HepG2 (cell line): ENCODE measurements at regions not wholly inside any gene's neighbourhood (a gene's known extent, or its start where the extent isn't known, plus 50 kb on each side); places are given as distances from the start of the nearest gene placed in this dataset.

Experiments
- ATAC-seq: fragments of 200-7000 bp; cut with Tn5 transposase; 3 replicates; pipeline ENCODE4 v1.9.1; 2020; ENCODE audit warnings: mild to moderate bottlenecking, moderate library complexity
- BruUV-seq: library from RNA; stranded (reverse); fragments of 400-500 nt; replicated peaks from 2 replicates; lab custom pipeline; 2021; lab: Mats Ljungman, UMichigan
- CTCF ChIA-PET: fragments of 300-600 bp; formaldehyde crosslinking; extraction: SDS; loops from one replicate; lab custom pipeline; 2021; ENCODE audit warnings: low total read pairs, inconsistent platforms, low intra/inter-chr PET ratio; lab: Yijun Ruan, JAX
- POLR2A ChIA-PET: fragments of 350-600 bp; sonication (Branson Sonifier 250); formaldehyde crosslinking; loops from one replicate; lab custom pipeline; 2020; ENCODE audit warnings: antibody characterized with exemption, inconsistent platforms; lab: Yijun Ruan, JAX
- DNase-seq: peaks from one replicate; pipeline ENCODE4 v3.0.0-alpha.2; 2015; ENCODE audit warnings: low spot score
- FAIRE-seq: peaks from 3 replicates; lab custom pipeline; 2011; peaks lifted over from hg19 to GRCh38; lab: Jason Lieb, UNC
- H2AFZ ChIP-seq: one replicate; pipeline ENCODE4 v1.6.1; 2011; ENCODE audit warnings: low read length, inconsistent platforms
- H3K27ac ChIP-seq: fragments of 300-600 bp; 3 replicates; pipeline ENCODE4 v1.8.0; 2011; ENCODE audit warnings: mixed run types, mild to moderate bottlenecking, mixed read lengths, low read length, inconsistent platforms; ENCODE audit not compliant: insufficient read depth; ENCODE audit errors: extremely low read length
- H3K27me3 ChIP-seq, 2 experiments: fragments of 200-600 bp in 1 of 2; 2 replicates in 1 of 2; 3 replicates in 1 of 2; pipeline versions ENCODE4 v1.6.0 to v1.8.0; 2011; ENCODE audit warnings: low read length in 2 of 2, mild to moderate bottlenecking in 2 of 2, moderate library complexity in 2 of 2, inconsistent platforms in 1 of 2; ENCODE audit not compliant: insufficient read depth in 2 of 2, control insufficient read depth in 1 of 2
- H3K36me3 ChIP-seq, 2 experiments: fragments of 200-600 bp in 1 of 2; replicated peaks in 1 of 2; 2 replicates in 1 of 2; 3 replicates in 1 of 2; pipeline versions ENCODE4 v1.5.1 to v1.8.0; 2011; ENCODE audit warnings: low read length in 2 of 2, inconsistent platforms in 1 of 2; ENCODE audit not compliant: insufficient read depth in 2 of 2, control insufficient read depth in 1 of 2
- H3K4me1 ChIP-seq: 2 replicates; pipeline ENCODE4 v1.5.1; 2012; ENCODE audit warnings: low read length, inconsistent platforms; ENCODE audit not compliant: insufficient read depth
- H3K4me2 ChIP-seq: 2 replicates; pipeline ENCODE4 v1.6.0; 2011; ENCODE audit warnings: low read depth, low read length, inconsistent platforms
- H3K4me3 ChIP-seq, 3 experiments: fragments of 200-600 bp in 1 of 3; sonication (generic), shearing (Covaris generic) in 1 of 3; replicated peaks in 1 of 3; 2 replicates each; pipeline ENCODE4 v1.5.1; 2011 to 2016; ENCODE audit warnings: low read length in 3 of 3, inconsistent platforms in 2 of 3, low read depth in 2 of 3, mild to moderate bottlenecking in 2 of 3, control low read depth in 1 of 3, mixed read lengths in 1 of 3; ENCODE audit not compliant: insufficient read depth in 1 of 3
- H3K79me2 ChIP-seq: one replicate; pipeline ENCODE4 v1.6.1; 2011; ENCODE audit warnings: low read length, inconsistent platforms; ENCODE audit not compliant: insufficient read depth
- H3K9ac ChIP-seq: 2 replicates; pipeline ENCODE4 v1.6.0; 2011; ENCODE audit warnings: mild to moderate bottlenecking, low read depth, low read length, inconsistent platforms; ENCODE audit not compliant: insufficient read depth
- H3K9me3 ChIP-seq: 2 replicates; pipeline ENCODE4 v1.5.1; 2012; ENCODE audit warnings: mild to moderate bottlenecking, low read length
- H4K20me1 ChIP-seq: 2 replicates; pipeline ENCODE4 v1.6.0; 2011; ENCODE audit warnings: inconsistent platforms, mild to moderate bottlenecking, low read length, moderate library complexity; ENCODE audit not compliant: insufficient read depth
- BORCS8-MEF2B ChIP-seq: sonication (generic); formaldehyde crosslinking; IDR thresholded peaks from 2 replicates; pipeline ENCODE4 v1.8.0; 2022; ENCODE audit warnings: mild to moderate bottlenecking, missing genetic modification reagents
- CHD4 ChIP-seq: fragments of 200-600 bp; sonication (generic); IDR thresholded peaks from 2 replicates; pipeline ENCODE4 v1.7.0; 2017; ENCODE audit warnings: mild to moderate bottlenecking, low read length, borderline replicate concordance
- DNMT1 ChIP-seq: sonication (generic); formaldehyde crosslinking; IDR thresholded peaks from 2 replicates; pipeline ENCODE4 v1.5.1; 2020; ENCODE audit warnings: mild to moderate bottlenecking, missing genetic modification reagents
- HNRNPK ChIP-seq: fragments of 200-400 bp; formaldehyde crosslinking; IDR thresholded peaks from 2 replicates; pipeline ENCODE4 v1.6.1; 2018; ENCODE audit warnings: low read length, low read depth, moderate library complexity, mild to moderate bottlenecking; ENCODE audit not compliant: poor library complexity, severe bottlenecking
- MTA3 ChIP-seq: sonication (generic); formaldehyde crosslinking; IDR thresholded peaks from 2 replicates; pipeline ENCODE4 v1.4.0; 2020; ENCODE audit warnings: missing genetic modification reagents
- PHF21A ChIP-seq: sonication (generic); formaldehyde crosslinking; IDR thresholded peaks from 2 replicates; pipeline ENCODE4 v1.5.0; 2020; ENCODE audit warnings: mild to moderate bottlenecking, missing genetic modification reagents
- RARA ChIP-seq: IDR thresholded peaks from 2 replicates; pipeline ENCODE4 v1.6.1; 2016; ENCODE audit warnings: missing genetic modification reagents, missing compliant biosample characterization
- ZKSCAN5 ChIP-seq: sonication (generic); formaldehyde crosslinking; IDR thresholded peaks from 2 replicates; pipeline ENCODE4 v1.5.1; 2020; ENCODE audit warnings: mild to moderate bottlenecking, missing genetic modification reagents
- ZNF10 ChIP-seq: sonication (generic); formaldehyde crosslinking; IDR thresholded peaks from 2 replicates; pipeline ENCODE4 v1.4.0; 2020; ENCODE audit warnings: mild to moderate bottlenecking, low read depth, missing genetic modification reagents, borderline replicate concordance
- ZNF180 ChIP-seq: sonication (generic); formaldehyde crosslinking; IDR thresholded peaks from 2 replicates; pipeline ENCODE4 v1.4.0; 2020; ENCODE audit warnings: low read depth, missing genetic modification reagents, borderline replicate concordance
- WGBS: methylation state at CpG from one replicate; pipeline ENCODE4 v1.1.6; 2017; ENCODE audit warnings: low lambda C conversion rate; 5-methylcytosine and 5-hydroxymethylcytosine counted together
- in situ Hi-C: cut with HindIII; loops from 2 replicates; pipeline ENCODE4 v1.10.0; 2017; ENCODE audit warnings: low pct_unique_long_range_greater_than_20kb; ENCODE audit not compliant: extremely low pct_ligation_motif_present
- intact Hi-C: fragments of 100-400 bp; cut with micrococcal nuclease; formaldehyde crosslinking; loops from one replicate; pipeline ENCODE4 v1.10.0; 2022; ENCODE audit not compliant: unreplicated experiment
- TF ChIP-seq, protein P1 (sequence below): sonication (generic); formaldehyde crosslinking; conservative IDR thresholded peaks from 2 replicates; pipeline ENCODE4 v1.8.0; 2022; ENCODE audit warnings: low read depth, missing genetic modification reagents

DNA sequence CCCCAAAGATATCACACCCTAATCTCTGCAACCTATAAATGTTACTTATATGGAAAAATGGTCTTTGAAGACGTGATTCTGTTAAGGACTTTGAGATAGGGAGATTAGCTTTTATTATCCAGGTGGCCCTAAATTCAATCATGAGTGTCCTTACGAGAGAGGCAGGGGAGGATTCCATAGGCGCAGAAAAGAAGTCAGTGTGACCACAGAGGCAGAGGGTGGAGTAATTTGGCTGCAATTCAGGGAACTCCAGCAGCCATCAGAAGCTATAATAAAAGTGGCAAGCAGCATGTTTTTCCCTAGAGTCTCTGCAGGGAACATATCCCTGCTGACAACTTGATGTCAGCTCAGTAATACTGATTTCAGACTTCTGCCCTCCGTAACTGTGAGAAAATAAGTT is 315.2 kb upstream of the ROBO2 start (continued):
- TF ChIP-seq CHD4 (no peak), ZNF180 (CRISPR knock-in tag) (no peak), HNRNPK (no peak)

DNA sequence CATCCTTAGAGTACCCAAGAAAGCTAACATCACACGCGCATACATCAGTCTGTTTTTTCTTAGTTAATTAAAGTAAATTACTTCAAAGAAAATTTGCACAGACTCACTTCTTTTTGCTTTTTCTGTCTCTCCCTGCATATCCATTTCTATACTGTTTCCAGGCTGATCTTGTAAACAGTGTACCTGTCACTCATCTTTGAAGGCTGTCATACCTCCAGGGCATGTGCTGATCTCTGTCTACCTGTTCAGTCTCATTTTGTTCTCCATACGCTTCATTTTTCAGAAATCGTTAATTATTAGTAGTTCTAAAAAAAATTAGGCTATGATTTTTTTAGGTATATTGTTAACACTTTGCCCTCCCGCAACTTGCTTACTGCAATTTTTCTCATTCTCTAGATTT is 313.9 kb upstream of the ROBO2 start:
- 76% methylated on average over 5 of the region's 5 CpGs for WGBS

More for the DNA sequence above, 313.9 kb upstream of the ROBO2 start:
- TF ChIP-seq DNMT1 (CRISPR knock-in tag) (no peak), ZKSCAN5 (CRISPR knock-in tag) (no peak), MTA3 (no peak), PHF21A (no peak), ZNF10 (CRISPR knock-in tag) (no peak), ZNF180 (CRISPR knock-in tag) (no peak), RARA (CRISPR knock-in tag) (no peak), BORCS8-MEF2B (CRISPR knock-in tag) (no peak)
- TF ChIP-seq, protein P1, sequence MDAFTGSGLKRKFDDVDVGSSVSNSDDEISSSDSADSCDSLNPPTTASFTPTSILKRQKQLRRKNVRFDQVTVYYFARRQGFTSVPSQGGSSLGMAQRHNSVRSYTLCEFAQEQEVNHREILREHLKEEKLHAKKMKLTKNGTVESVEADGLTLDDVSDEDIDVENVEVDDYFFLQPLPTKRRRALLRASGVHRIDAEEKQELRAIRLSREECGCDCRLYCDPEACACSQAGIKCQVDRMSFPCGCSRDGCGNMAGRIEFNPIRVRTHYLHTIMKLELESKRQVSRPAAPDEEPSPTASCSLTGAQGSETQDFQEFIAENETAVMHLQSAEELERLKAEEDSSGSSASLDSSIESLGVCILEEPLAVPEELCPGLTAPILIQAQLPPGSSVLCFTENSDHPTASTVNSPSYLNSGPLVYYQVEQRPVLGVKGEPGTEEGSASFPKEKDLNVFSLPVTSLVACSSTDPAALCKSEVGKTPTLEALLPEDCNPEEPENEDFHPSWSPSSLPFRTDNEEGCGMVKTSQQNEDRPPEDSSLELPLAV (CRISPR knock-in tag) = no peak
- Histone ChIP-seq H3K79me2 (no peaks in the 10 kb centered on the region), H2AFZ (no peak overlapping the region), H3K9ac (no peak overlapping the region), H3K9me3 (no peaks in the 10 kb centered on the region), H3K4me1 (no peaks in the 10 kb centered on the region), H4K20me1 (no peaks in the 10 kb centered on the region), H3K27me3 (no peaks in the 10 kb centered on the region), H3K27ac (no peak overlapping the region), H3K4me3 (no peak overlapping the region), H3K36me3 (no peaks in the 10 kb centered on the region), H3K4me2 (no peak overlapping the region)
- CTCF ChIA-PET = no interaction called here
- ATAC-seq (no peak), DNase-seq (no peak), FAIRE-seq (no peak)
- intact Hi-C loops = no loop called here
- BruUV-seq = no TSS peak
- in situ Hi-C loops = no loop called here
- POLR2A ChIA-PET = no interaction called here
